Inflammatory macrophage (primary cell): ENCODE measurements at regions not wholly inside any gene's neighbourhood (a gene's known extent, or its start where the extent isn't known, plus 50 kb on each side); places are given as distances from the start of the nearest gene placed in this dataset.

Experiments used
- DNase-seq, 2 donors: peaks; one replicate each; pipeline ENCODE4 v3.0.0-alpha.2; 2020 to 2022

- DNase-seq, result no peak
Observed at GRCh38 chr21:41671212-41671762, 95.6 kb downstream of the RIPK4 start.

- DNase-seq, result no peak
Observed at GRCh38 chr21:41670056-41670805, 96.6 kb downstream of the RIPK4 start.

- DNase-seq, result no peak
Observed at GRCh38 chr21:41669533-41669830, 97.4 kb downstream of the RIPK4 start.

GRCh38 chr21:41668686-41669532 is 97.9 kb downstream of the RIPK4 start:
- no peak for DNase-seq

GRCh38 chr21:41668051-41668541 is 98.8 kb downstream of the RIPK4 start:
- DNase-seq, result no peak

- DNase-seq, result no peak
Observed at GRCh38 chr21:41667136-41667535, 99.7 kb downstream of the RIPK4 start.

- DNase-seq, result peak; percentile 68 to 72
Observed at GRCh38 chr21:41666641-41667081, 100.2 kb downstream of the RIPK4 start.

- no peak for DNase-seq
Observed at GRCh38 chr21:41665766-41666595, 100.9 kb downstream of the RIPK4 start.

GRCh38 chr21:41664881-41665765 is 101.7 kb downstream of the RIPK4 start:
- DNase-seq, result peak in 1 of 2 donors; percentile 18

- peak; percentile 93 to 96 for DNase-seq
Observed at GRCh38 chr21:41663805-41664788, 102.8 kb downstream of the RIPK4 start.

- DNase-seq, result no peak
Observed at GRCh38 chr21:41662761-41663160, 104.1 kb downstream of the RIPK4 start.

- no peak for DNase-seq
Observed at GRCh38 chr21:41662161-41662560, 104.7 kb downstream of the RIPK4 start.

GRCh38 chr21:41660748-41661147 is 106.1 kb downstream of the RIPK4 start:
- DNase-seq, result no peak

- peak in 1 of 2 donors; percentile 44 for DNase-seq
Observed at GRCh38 chr21:41659791-41660560, 106.9 kb downstream of the RIPK4 start.

GRCh38 chr21:41656946-41657525 is 109.8 kb downstream of the RIPK4 start:
- no peak for DNase-seq

GRCh38 chr21:41655259-41655658 is 111.6 kb downstream of the RIPK4 start:
- peak in 1 of 2 donors; percentile 25 for DNase-seq

- no peak for DNase-seq
Observed at GRCh38 chr21:41653954-41654491, 112.8 kb downstream of the RIPK4 start.

GRCh38 chr21:41653243-41653953 is 113.5 kb downstream of the RIPK4 start:
- no peak for DNase-seq
